ENCODE measurements at regions not wholly inside any gene's neighbourhood (a gene's known extent, or its start where the extent isn't known, plus 50 kb on each side); places are given as distances from the start of the nearest gene placed in this dataset.

GRCh38 chr10:108782411-108782810 lies 1140.9 kb downstream of the XPNPEP1 start:
- Histone ChIP-seq H3K4me1 (no peaks in the 10 kb centered on the region), H3K9me3 (peaks cover 0 to 37% (median 22%) of the 10 kb centered on the region in 8 donors), H3K27me3 (replicated peaks in 1 of 7) (no peaks in the 10 kb centered on the region), H3K36me3 (no peaks in the 10 kb centered on the region), H3K4me3 (no peak overlapping the region), H3K27ac (no peak overlapping the region)
- WGBS, 5 donors = 54 to 70% (median 63%) methylated on average over 3 of the region's 3 CpGs
- DNase-seq = no peak
- TF ChIP-seq POLR2A (IDR thresholded peaks at IDR 0.05) (no peak), CTCF (IDR thresholded peaks at IDR 0.05 in 8 of 11, conservative IDR thresholded peaks at IDR 0.05 in 3 of 11) (no peak), POLR2AphosphoS5 (IDR thresholded peaks at IDR 0.05) (no peak)
- intact Hi-C loops (cut with DNase I; ENCODE audit: low total_unique reads) = no loop called here

- intact Hi-C loops (cut with DNase I; ENCODE audit: low total_unique reads) = no loop called here
- Histone ChIP-seq H3K4me1 (no peaks in the 10 kb centered on the region), H3K4me3 (no peak overlapping the region), H3K9me3 (peaks cover 0 to 14% (median 10%) of the 10 kb centered on the region in 8 donors), H3K27ac (no peak overlapping the region), H3K36me3 (no peaks in the 10 kb centered on the region), H3K27me3 (replicated peaks in 1 of 7) (no peaks in the 10 kb centered on the region)
- no peak for DNase-seq
- TF ChIP-seq POLR2A (IDR thresholded peaks at IDR 0.05) (no peak), CTCF (IDR thresholded peaks at IDR 0.05 in 8 of 11, conservative IDR thresholded peaks at IDR 0.05 in 3 of 11) (no peak), POLR2AphosphoS5 (IDR thresholded peaks at IDR 0.05) (no peak)
These were observed 1143.8 kb downstream of the XPNPEP1 start for GRCh38 chr10:108779501-108779900.

GRCh38 chr10:108775911-108776475 lies 1147.3 kb downstream of the XPNPEP1 start:
- Histone ChIP-seq H3K36me3 (no peaks in the 10 kb centered on the region), H3K4me3 (no peak overlapping the region), H3K27me3 (replicated peaks in 1 of 7) (no peaks in the 10 kb centered on the region), H3K9me3 (no peaks in the 10 kb centered on the region), H3K4me1 (no peaks in the 10 kb centered on the region), H3K27ac (no peak overlapping the region)
- WGBS, 5 donors = 65 to 73% (median 72%) methylated on average over 3 of the region's 3 CpGs
- DNase-seq = no peak
- intact Hi-C loops (cut with DNase I; ENCODE audit: low total_unique reads) = no loop called here
- TF ChIP-seq CTCF (IDR thresholded peaks at IDR 0.05 in 8 of 11, conservative IDR thresholded peaks at IDR 0.05 in 3 of 11) (no peak), POLR2AphosphoS5 (IDR thresholded peaks at IDR 0.05) (no peak), POLR2A (IDR thresholded peaks at IDR 0.05) (no peak)

GRCh38 chr10:108771106-108771505 lies 1152.2 kb downstream of the XPNPEP1 start:
- H3K4me3 ChIP-seq = no peak overlapping the region
- intact Hi-C loops (cut with DNase I; ENCODE audit: low total_unique reads) = no loop called here
- H3K27ac ChIP-seq = no peak overlapping the region
- no peaks in the 10 kb centered on the region for H3K4me1 ChIP-seq
- H3K36me3 ChIP-seq = no peaks in the 10 kb centered on the region
- TF ChIP-seq POLR2A (IDR thresholded peaks at IDR 0.05) = no peak
- no peak for TF ChIP-seq CTCF (IDR thresholded peaks at IDR 0.05 in 8 of 11, conservative IDR thresholded peaks at IDR 0.05 in 3 of 11)
- no peak for TF ChIP-seq POLR2AphosphoS5 (IDR thresholded peaks at IDR 0.05)
- DNase-seq = no peak
- no peaks in the 10 kb centered on the region for H3K27me3 ChIP-seq (replicated peaks in 1 of 7)
- H3K9me3 ChIP-seq = no peaks in the 10 kb centered on the region

All from spleen (tissue), 11 donors.